ENCODE measurements at regions not wholly inside any gene's neighbourhood (a gene's known extent, or its start where the extent isn't known, plus 50 kb on each side); places are given as distances from the start of the nearest gene placed in this dataset.

GRCh38 chr1:106956721-106957120 lies 99.8 kb upstream of the PRMT6 start:
- TF ChIP-seq, protein P1, sequence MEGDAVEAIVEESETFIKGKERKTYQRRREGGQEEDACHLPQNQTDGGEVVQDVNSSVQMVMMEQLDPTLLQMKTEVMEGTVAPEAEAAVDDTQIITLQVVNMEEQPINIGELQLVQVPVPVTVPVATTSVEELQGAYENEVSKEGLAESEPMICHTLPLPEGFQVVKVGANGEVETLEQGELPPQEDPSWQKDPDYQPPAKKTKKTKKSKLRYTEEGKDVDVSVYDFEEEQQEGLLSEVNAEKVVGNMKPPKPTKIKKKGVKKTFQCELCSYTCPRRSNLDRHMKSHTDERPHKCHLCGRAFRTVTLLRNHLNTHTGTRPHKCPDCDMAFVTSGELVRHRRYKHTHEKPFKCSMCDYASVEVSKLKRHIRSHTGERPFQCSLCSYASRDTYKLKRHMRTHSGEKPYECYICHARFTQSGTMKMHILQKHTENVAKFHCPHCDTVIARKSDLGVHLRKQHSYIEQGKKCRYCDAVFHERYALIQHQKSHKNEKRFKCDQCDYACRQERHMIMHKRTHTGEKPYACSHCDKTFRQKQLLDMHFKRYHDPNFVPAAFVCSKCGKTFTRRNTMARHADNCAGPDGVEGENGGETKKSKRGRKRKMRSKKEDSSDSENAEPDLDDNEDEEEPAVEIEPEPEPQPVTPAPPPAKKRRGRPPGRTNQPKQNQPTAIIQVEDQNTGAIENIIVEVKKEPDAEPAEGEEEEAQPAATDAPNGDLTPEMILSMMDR (IDR thresholded peaks at IDR 0.05) = no peak
- TF ChIP-seq EZH2phosphoT487 (IDR thresholded peaks at IDR 0.05) = no peak
- no peak for TF ChIP-seq EZH2 (IDR thresholded peaks at IDR 0.05)
